NCI-H446 treated with DMSO at 0.1 percent for 48 hours (cell line): ENCODE measurements at regions not wholly inside any gene's neighbourhood (a gene's known extent, or its start where the extent isn't known, plus 50 kb on each side); places are given as distances from the start of the nearest gene placed in this dataset.

Experiments
- DNase-seq: peaks from one replicate; lab custom pipeline; 2025; lab: John Stamatoyannopoulos, UW

DNA sequence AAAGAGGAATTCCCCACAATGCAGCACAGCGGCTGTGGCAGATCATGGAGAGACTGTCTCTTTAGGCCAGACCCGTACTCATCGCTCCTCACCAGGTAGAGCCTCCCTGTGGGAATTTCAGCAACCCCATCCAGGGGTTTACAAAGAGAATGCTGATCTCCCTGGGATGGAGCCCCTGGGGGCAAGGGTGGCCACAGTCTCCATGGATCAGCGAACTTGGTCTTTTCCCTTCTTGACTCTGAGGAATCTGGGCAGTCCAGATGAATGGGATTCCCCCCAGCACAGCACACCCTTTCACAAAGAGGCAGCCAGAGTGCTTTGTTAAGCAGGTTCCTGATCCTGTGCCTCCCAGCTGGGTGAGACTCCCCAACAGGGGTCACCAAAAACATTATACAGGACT lies 108.7 kb upstream of the RGMB start:
- DNase-seq, result no peak

DNA sequence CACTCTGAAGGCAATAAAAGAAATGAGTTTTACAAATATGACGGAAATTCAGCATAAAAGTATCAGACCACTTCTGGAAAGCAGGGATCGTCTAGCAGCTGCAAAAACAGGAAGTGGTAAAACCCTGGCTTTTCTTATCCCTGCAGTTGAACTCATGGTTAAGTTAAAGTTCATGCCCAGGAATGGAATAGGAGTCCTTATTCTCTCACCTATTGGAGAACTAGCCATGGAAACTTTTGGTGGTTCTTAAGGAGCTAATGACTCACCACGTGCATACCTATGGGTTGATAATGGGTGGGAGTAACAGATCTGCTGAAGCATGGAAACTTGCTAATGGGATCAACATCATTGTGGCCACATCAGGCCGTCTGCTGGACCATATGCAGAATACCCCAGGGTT lies 93.5 kb upstream of the RGMB start:
- DNase-seq, result no peak

DNA sequence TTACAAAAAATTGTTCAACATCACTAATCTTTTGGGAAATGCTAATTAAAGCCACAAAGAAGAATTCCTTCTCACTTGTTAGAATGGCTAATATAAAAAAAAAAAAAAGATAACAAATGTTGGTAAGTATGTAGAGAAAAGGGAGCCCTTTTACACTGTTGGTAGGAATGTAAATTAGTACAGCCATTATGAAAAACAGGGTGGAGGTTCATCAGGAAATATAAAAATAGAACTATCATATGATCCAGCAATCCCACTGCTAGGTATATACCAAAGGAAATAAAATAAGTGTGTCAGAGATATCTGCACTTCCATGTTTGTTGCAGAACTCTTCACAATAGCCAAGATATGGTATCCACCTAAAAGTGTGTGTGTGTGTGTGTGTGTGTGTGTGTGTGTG lies 83.5 kb upstream of the RGMB start:
- no peak for DNase-seq

DNA sequence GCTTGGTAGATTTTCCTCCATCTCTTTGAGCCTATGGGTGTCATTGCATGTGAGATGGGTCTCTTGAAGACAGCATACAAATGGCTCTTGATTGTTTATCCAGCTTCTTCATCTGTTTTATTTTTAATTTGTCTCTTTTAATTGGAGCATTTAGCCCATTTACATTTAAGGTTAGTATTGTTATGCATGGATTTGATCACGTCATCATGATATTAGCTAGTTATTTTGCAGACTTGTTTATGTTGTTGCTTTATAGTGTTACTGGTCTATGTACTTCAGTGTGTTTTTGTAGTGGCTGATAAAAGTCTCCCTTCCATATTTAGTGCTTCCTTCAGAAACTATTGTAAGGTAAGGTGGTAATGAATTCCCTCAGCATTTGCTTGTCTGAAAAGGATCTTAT lies 78.6 kb upstream of the RGMB start:
- no peak for DNase-seq

DNA sequence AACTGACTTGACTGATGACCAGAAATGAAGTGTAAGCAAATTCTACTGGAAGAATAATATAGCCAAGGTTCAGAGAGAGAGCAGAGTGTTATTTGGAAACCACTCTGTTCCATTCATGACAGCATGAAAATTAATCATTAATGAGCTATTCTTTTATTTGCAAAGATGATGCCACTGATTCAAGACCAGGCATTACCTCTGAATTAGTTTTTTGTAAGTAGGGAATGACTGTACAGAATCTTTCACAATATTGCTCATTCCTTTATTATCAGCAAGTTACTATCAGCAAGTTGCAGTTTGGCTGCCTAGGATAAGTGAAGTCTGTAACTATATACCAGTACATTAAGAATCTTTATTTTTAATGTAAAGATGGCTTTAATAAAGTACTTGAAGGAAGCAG lies 75.1 kb upstream of the RGMB start:
- no peak for DNase-seq

DNA sequence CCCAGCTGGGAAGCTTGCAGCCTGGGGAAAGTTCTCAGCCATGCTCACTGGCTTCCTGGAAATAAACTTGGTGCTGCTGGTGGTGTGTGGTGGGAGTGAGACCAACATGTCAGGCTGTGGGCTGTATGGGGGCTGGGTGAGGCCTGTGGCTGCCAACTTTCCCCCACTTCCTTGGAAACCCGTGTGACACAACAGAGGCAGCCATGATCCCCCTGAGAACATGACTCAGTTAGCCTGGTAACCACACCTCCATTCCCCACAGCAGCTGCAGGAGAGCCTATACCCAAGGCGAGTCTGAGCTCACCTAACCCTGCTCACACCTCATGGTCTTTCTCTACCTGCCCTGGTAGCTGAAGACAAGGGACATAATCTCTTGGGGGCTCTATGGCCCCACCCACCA lies 72.7 kb upstream of the RGMB start:
- DNase-seq, result no peak

DNA sequence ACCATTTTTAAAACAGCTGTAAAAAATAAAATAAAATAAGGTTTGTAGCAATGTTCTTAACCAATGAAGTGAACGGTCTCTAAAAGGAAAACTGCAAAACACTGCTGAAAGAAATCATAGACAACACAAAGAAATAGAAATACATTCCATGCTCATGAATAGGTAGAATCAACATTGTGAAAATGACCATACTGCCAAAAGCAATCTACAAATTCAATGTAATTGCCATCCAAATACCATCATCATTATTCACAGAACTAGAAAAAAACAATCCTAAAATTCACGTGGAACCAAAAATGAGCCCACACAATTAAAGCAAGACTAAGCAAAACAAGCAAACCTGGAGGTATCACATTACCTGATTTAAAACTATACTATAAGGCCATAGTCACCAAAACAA lies 67.6 kb upstream of the RGMB start:
- DNase-seq, result no peak

DNA sequence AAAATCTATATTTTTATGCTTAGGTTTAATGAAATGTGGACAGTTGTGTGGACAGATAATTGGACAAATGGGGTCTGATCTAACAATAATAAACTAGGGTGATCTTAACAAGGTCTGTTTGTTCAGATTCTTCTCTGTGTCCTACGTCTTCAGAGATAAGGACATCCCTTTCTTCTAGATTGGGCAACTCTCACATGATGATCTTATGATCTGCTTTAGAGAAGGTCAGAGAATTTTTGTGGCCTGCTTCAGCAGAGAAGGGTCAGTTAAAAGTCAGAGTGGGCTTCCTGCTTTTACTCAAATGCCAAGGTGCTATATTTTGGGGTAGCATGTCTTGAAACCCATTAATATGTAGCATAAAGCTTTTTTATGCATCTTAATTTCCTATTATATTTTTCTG lies 63.8 kb upstream of the RGMB start:
- DNase-seq, result no peak

DNA sequence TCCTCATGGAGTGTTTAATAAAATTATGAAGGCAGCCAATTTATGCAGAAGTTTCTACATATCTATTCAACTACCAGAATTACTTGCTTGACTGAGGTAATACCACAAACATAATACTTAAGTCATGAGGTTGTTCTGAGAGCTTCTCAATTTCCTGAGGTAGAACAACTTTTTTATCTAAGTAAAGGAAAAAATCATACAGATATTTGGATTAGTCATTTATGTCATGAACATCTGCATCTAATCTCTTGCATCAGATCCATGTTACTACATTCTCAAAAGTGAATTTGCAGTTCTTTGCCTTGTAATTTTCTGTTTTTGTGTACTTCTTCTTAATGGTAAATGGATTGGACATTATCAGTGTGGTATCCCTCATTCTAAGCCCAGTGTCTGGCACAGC lies 60.4 kb upstream of the RGMB start:
- DNase-seq, result no peak

DNA sequence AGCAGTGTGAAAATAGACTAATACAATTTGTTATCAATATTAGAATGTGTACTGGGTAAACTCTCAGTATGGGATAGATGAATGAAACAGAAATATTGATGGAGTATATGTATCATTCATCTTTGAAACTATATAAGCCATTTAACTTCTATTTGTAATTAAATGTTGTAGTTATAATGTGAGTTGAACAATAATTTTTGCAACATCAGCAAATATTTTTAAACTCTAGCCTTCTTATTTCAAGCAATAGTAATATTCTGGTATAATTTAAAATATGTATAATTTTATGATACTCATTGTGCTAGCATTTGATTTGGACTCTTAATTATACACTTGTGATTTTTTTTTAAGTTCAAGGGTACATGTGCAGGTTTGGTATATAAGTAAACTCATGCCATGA lies 59.6 kb upstream of the RGMB start:
- no peak for DNase-seq

DNA sequence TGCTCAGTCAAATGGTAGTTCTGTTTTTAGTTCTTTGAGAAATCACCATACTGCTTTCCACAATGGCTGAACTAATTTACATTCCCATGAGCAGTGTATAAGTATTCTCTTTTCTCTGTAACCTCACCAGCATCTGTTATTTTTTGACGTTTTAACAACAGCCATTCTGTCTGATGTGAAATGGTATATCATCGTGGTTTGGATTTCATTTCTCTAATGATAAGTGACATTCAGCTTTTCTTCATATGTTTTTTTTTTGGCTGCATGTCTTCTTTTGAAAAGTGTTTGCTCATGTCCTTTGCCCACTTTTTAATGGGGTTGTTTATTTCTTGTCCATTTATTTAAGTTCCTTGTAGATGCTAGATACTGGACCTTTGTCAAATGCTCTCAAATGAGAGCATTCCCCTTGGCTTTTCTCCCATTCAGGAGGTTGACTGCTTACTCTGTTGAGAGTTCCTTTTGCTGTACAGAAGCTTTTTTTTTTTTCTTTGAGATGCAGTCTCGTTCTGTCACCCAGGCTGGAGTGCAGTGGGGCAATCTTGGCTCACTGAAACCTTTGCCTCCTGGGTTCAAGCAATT lies 58.7 kb upstream of the RGMB start:
- no peak for DNase-seq

DNA sequence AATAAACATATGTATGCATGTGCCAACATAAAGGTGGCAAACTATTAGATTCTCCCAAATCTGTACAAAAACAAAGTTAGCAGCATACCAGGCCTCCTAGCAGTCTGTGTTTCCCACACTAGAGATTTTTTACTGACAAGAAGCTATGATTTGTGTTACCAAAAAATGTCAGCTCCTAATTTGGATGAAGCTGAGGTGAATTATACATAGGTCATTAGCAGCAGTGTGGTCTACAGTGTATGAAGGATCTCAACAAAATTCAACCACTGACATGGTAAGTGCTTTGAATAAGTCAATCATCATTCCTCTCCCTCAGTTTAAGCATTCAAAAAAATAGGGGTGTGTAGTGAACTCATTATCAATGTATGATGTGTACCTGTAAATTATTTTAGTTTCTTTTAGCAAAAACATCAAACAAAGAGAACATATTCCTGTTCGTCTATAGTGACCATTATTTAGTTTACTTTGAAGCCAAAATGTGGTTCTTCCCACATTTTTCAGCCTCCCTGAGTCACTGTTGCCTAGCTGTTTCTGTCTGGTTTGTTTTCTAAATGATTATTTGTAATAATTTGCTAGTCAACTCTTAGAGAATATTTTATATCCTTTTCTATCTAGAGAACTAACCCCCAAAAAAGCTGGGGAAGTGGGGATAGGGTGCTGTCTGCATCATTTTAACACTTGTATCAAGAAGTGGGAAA lies 52.1 kb upstream of the RGMB start:
- DNase-seq, result no peak

DNA sequence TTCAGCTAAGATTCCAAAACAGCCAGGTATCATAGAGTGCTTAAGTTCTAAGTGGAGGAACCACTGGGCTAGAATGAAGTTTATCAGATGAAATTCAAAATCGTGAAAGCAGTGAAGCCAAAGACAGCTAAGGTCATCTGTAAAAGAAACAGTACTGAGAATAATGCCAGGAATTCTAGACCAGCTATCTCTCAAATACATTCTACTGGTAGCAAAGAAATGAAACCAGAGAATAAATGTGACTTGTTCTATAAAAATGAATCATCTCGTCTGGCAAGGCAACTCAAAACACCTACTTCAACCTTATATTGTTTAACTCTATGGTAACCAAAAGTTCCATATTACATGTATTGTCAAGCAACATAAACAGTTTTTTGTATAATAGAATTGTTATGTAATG lies 51.3 kb upstream of the RGMB start:
- DNase-seq, result no peak

DNA sequence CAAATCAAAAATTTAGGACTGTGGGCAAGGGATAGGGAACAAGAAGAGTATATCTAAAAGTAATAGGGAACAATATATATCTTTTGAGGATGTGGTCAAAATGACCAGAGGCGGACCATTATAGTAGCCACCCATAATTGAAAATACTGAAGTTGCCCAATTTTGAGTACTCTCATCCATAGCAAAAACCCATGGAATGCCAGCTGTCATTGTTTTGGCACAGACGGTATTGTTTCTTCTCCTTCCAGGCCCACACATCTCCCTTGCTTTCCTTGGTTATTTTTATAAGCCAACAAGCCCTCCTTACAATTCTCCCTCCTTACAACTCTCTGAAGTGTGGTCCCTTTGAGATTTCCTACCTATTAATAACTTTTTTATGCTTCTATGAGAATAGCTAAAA lies 50.4 kb upstream of the RGMB start:
- DNase-seq, result no peak
